ENCODE measurements at regions not wholly inside any gene's neighbourhood (a gene's known extent, or its start where the extent isn't known, plus 50 kb on each side); places are given as distances from the start of the nearest gene placed in this dataset.
A peak's percentile ranks its signal among the peaks of the same experiment; 100 is the strongest.
"Not testable (repeated sequence)": the region's sequence is repeated elsewhere in the genome, so short reads cannot be mapped to it uniquely, and the experiment has no call there.

DNA sequence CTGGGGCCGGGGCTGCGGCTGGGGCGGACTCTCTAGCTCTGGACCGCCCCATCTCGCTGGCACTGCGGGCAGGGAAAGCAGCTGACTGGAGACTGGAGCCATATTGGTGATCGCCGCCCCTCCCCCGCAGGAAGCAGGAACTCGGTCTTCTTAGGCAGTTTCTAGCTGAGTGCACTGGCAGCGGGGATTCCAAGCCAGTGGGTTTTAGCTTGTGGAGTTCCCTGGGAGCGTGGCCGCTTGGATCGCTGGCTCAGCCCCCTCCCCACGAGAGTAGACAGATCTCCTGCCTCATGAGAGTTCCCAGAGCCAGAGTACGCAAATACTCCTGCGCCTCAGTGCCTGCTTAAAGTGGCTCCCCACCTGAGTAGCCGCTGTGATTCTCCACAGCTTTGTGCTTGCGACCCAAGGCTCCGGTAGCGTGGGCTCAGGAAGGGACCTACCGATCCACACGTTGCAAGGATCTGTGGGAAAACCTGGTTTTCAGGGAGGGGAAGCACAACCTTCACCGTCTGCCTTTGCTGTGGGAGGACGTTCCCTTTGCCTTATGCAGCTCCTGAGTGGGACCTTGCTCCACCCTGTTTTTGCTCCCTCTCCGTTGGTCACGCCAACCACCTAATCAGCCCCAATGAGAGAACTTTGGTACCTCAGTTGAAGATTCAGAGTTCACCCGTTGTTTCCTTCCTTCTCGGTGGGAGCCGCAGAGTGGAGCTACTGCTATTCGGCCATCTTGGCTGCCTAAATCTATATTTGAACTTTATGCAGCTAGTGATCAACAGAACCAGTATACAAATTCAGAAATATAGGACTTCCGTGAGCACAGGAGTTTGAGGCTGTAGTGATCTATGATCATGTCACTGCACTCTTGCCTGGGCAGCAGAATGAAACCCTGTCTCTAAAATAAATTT, 803.9 kb upstream of the PCDH10 start:
- DNase-seq (ENCODE audit: low read depth in 3 of 3, low spot score in 2 of 3), result no peak

GRCh38 chr4:132346016-132346415, 803.1 kb upstream of the PCDH10 start:
- DNase-seq (ENCODE audit: low read depth in 3 of 3, low spot score in 2 of 3), result no peak

DNA sequence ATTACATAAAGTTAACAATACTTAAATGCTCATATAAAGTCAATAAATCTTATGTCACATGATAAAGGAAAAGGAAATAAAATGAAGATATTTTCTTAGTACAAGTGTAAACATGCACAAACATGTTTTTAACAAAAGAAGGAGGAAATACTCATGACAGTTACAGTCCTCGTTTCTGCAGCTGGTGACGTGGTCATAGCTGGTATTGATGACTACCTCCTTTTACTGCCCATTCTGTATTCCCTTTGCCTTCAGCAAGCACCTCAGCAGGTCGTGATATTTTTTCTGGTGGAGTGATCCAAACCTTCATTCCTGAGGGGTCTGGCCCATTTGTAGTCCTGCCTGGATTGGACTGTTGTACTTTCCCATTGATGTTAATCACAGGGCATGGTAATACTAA, 797.5 kb upstream of the PCDH10 start:
- not testable (repeated sequence) for DNase-seq (ENCODE audit: low read depth in 3 of 3, low spot score in 2 of 3)

DNA sequence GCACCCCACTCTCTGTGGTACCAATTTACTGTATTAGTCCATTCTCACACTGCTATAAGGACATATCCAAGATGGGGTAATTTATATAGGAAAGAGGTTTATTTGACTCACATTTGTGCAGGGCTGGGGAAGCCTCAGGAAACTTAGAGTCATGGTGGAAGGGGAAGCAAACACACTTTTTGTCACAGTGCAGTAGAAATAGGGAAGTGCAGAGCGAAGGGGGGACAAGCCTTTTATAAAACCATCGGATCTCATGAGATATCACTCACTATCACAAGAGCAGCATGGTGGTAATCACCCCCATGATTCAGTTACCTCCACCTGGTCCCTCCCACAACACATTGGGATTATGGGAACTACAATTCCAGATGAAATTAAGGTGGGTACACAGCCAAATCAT, 766.9 kb upstream of the PCDH10 start:
- no peak for DNase-seq (ENCODE audit: low read depth in 3 of 3, low spot score in 2 of 3)

DNA sequence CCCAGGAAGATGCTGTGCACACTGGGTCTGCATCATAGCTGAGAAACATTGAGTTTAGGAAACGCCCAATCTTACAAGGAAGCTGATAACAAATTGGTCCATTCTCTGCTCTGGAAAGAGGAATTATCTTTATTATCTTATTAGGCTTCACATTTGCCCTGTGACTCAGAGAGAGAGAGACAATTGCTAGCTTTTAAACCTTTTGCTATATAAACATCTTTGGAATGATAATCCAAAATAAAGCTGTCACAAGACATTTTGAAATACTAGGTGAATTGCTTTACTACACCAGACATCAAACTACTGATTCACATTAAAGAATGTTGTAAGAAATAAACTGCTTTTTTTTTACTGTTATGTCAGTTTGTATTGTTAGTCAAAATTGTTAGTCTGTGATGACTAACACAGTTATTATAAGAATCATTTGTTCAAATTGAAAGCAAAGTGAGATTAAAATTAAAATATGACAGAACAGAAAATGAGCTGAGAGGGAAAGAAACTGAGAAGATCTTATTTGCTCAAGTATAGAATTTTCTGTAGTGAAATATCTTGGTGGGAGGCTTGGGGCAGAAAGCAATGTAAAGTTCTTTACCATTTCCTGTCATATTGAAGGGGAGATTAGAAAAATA, 765.4 kb upstream of the PCDH10 start:
- no peak for DNase-seq (ENCODE audit: low read depth in 3 of 3, low spot score in 2 of 3)

DNA sequence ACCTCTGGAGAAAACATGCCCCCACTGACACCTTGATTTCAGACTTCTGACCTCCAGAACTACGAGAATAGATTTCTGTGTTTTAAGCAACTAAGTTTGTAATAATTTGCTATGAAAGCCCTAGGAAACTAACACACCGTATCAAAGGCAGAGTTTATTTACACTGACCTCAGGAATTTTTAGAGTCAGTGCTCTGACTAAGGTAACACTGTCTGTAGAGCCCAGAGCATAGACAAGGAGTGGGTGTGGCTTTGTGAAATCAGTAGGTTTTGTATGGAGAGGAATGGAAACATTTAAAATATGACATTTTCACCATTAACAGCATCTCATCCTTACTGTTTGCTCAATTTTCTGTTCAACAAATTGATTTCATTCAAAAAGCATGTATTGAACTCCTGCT, 764.4 kb upstream of the PCDH10 start:
- no peak for DNase-seq (ENCODE audit: low read depth in 3 of 3, low spot score in 2 of 3)

DNA sequence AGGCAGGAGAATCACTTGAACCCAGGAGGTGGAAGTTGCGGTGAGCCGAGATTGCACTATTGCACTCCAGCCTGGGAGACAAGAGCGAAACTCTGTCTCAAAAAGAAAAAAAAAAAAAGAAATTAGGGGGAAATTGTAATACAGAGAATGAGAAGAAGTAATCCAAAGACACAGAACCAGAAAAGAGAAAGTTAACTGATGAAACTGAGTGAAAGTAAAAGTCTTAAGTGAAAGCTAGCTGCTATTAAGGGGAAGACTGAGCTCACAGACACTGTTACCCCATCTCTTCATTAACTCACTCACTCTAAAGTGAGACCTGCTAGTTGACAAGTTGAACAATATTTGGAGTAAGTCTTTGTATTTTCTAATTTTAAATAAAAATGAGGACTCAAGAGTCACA, 763.0 kb upstream of the PCDH10 start:
- DNase-seq (ENCODE audit: low read depth in 3 of 3, low spot score in 2 of 3), result no peak

DNA sequence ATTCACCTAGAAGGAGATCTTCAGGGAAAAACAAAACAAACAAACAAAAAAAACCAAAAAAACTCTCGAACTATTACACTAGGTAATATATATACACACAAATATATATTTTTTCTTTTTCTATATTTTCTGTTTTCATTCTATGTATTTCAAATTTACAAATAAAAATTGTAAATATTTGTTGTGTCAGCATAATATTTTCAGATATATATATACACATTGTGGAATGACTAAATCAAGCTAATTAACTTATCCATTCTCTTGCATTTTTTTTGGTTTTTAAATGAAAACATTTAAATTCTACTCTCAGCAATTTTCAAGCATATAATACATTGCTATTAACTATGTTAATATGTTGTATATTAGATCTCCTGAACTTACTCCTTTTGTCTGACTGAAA, 762.0 kb upstream of the PCDH10 start:
- DNase-seq (ENCODE audit: low read depth in 3 of 3, low spot score in 2 of 3), result no peak

GRCh38 chr4:132395561-132395960, 753.5 kb upstream of the PCDH10 start:
- DNase-seq (ENCODE audit: low read depth in 3 of 3, low spot score in 2 of 3), result peak in 1 of 3 donors; percentile 21

DNA sequence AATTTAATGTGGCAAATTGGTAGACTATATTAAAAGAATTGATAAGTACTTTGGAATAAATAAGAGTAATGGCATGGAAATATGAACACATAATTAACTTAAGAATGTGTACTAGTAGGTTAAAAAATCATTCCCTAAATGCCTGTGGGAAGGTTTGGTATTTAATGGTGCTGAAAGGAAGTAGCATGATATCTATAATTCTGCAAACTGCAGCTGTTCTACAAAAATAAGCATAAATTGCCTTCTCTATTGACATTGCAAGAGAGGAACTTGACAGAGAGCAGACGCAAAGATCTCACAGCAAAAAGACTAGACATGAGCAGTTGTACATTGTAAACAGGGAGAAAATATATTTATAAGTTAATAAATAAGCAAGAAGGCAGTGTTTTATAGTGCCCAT, 752.5 kb upstream of the PCDH10 start:
- no peak for DNase-seq (ENCODE audit: low read depth in 3 of 3, low spot score in 2 of 3)

- DNase-seq (ENCODE audit: low read depth in 3 of 3, low spot score in 2 of 3), result no peak
These were observed 731.9 kb upstream of the PCDH10 start for GRCh38 chr4:132417220-132417619.

GRCh38 chr4:132427125-132427524, 722.0 kb upstream of the PCDH10 start:
- no peak for DNase-seq (ENCODE audit: low read depth in 3 of 3, low spot score in 2 of 3)

- no peak for DNase-seq (ENCODE audit: low read depth in 3 of 3, low spot score in 2 of 3)
These were observed 712.0 kb upstream of the PCDH10 start for GRCh38 chr4:132437117-132437516.

- no peak for DNase-seq (ENCODE audit: low read depth in 3 of 3, low spot score in 2 of 3)
These were observed 703.7 kb upstream of the PCDH10 start for GRCh38 chr4:132445386-132445785.

GRCh38 chr4:132457987-132458386, 691.1 kb upstream of the PCDH10 start:
- not testable (repeated sequence) for DNase-seq (ENCODE audit: low read depth in 3 of 3, low spot score in 2 of 3)

GRCh38 chr4:132479543-132479942, 669.6 kb upstream of the PCDH10 start:
- DNase-seq (ENCODE audit: low read depth in 3 of 3, low spot score in 2 of 3), result no peak

DNA sequence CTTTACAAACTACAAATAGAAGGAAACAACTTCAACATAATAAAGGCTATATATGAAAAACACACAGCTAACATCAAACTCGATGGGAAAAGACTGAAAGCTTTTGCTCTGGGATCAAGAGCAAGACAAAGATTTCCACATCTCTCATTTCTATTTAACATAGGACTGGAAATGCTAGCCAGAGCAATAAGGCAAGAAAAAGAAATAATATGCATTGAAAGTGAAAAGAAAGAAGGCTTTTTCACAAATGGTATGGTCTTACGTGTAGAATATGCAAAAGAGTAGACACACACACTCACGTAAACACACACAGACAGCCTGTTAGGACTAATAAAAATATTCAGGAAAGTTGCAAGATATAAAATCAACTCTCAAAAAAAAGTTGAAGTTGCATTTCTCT, 660.5 kb upstream of the PCDH10 start:
- DNase-seq (ENCODE audit: low read depth in 3 of 3, low spot score in 2 of 3), result no peak

DNA sequence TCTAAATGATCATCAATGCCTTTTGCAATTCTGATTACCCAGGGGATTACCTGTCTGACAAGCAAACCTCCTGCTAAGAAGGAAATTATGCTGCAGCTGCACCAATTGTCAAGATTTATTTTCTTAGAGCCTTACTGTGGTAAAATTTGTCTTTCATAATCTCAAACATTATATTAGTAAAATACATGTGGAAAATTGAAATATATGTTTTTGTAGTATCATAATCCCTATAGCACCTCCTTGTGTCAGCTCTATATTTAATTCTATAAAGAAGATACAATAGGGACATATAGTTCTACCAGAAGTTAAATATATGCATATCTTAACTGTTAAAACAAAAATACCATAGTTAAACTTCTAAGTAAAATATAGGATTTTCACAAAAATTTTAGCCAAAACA, 655.6 kb upstream of the PCDH10 start:
- no peak for DNase-seq (ENCODE audit: low read depth in 3 of 3, low spot score in 2 of 3)

GRCh38 chr4:132495267-132495812, 653.8 kb upstream of the PCDH10 start:
- not testable (repeated sequence) for DNase-seq (ENCODE audit: low read depth in 3 of 3, low spot score in 2 of 3)

- no peak for DNase-seq (ENCODE audit: low read depth in 3 of 3, low spot score in 2 of 3)
These were observed 650.9 kb upstream of the PCDH10 start for GRCh38 chr4:132498215-132498614.

GRCh38 chr4:132502096-132502552, 647.0 kb upstream of the PCDH10 start:
- DNase-seq (ENCODE audit: low read depth in 3 of 3, low spot score in 2 of 3), result no peak

DNA sequence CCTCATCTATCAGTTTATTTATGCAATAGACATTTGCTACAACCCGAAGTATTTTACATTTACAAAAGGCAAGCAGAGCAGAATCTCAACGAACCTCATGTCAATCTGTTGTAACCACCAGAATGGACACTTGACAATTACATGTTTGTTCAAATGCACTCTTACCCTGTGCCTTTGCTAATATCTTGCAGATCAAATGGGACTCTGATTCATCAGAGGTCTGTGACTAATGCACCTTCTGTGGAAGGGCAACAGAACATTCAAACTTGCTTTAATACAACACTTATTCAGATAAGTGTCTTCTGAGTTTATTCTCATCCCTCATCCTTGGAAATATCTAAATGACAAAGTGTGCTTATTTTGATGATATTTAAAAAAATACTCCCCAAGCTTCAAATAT, 644.7 kb upstream of the PCDH10 start:
- no peak for DNase-seq (ENCODE audit: low read depth in 3 of 3, low spot score in 2 of 3)

Measured in right renal cortex interstitium (tissue), 3 donors.